ENCODE measurements at regions not wholly inside any gene's neighbourhood (a gene's known extent, or its start where the extent isn't known, plus 50 kb on each side); places are given as distances from the start of the nearest gene placed in this dataset.

GRCh38 chr2:13611939-13612338 is 895.2 kb downstream of the TRIB2 start:
- Mint-ChIP-seq H3K9me3 (peaks cover 6% of the 10 kb centered on the region), H3K27ac (peak overlapping the region; percentile 36), H3K4me3 (no peak overlapping the region), H3K27me3 (ENCODE audit: insufficient read depth, low read depth) (no peaks in the 10 kb centered on the region), H3K4me1 (peaks cover 7% of the 10 kb centered on the region), H3K36me3 (no peaks in the 10 kb centered on the region)
- TF ChIP-seq EZH2 (IDR thresholded peaks at IDR 0.05) (no peak), EZH2phosphoT487 (IDR thresholded peaks at IDR 0.05) (no peak)
- TF ChIP-seq, protein P1, sequence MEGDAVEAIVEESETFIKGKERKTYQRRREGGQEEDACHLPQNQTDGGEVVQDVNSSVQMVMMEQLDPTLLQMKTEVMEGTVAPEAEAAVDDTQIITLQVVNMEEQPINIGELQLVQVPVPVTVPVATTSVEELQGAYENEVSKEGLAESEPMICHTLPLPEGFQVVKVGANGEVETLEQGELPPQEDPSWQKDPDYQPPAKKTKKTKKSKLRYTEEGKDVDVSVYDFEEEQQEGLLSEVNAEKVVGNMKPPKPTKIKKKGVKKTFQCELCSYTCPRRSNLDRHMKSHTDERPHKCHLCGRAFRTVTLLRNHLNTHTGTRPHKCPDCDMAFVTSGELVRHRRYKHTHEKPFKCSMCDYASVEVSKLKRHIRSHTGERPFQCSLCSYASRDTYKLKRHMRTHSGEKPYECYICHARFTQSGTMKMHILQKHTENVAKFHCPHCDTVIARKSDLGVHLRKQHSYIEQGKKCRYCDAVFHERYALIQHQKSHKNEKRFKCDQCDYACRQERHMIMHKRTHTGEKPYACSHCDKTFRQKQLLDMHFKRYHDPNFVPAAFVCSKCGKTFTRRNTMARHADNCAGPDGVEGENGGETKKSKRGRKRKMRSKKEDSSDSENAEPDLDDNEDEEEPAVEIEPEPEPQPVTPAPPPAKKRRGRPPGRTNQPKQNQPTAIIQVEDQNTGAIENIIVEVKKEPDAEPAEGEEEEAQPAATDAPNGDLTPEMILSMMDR (IDR thresholded peaks at IDR 0.05) = no peak
- no peaks in the 10 kb centered on the region for H3K36me3 ChIP-seq
- H2AFZ ChIP-seq (replicated peaks) = no peak overlapping the region
- H3K4me3 ChIP-seq = no peak overlapping the region
- no peaks in the 10 kb centered on the region for H3K79me2 ChIP-seq (ENCODE audit: low read depth)
- H3K9me3 ChIP-seq (ENCODE audit: low read depth) = peaks cover 10% of the 10 kb centered on the region
- H3K27ac ChIP-seq = no peak overlapping the region
- no peaks in the 10 kb centered on the region for H3K27me3 ChIP-seq
- H4K20me1 ChIP-seq (ENCODE audit: low read depth) = no peaks in the 10 kb centered on the region
- no peaks in the 10 kb centered on the region for H3F3A ChIP-seq (ENCODE audit: low read depth)
- H3K9ac ChIP-seq = no peak overlapping the region
- H3K4me1 ChIP-seq = no peaks in the 10 kb centered on the region
- no peak overlapping the region for H3K4me2 ChIP-seq
- no peak for DNase-seq (ENCODE audit: low spot score)

GRCh38 chr2:13616059-13616458 is 899.3 kb downstream of the TRIB2 start:
- no peaks in the 10 kb centered on the region for H3F3A ChIP-seq (ENCODE audit: low read depth)
- no peaks in the 10 kb centered on the region for H3K36me3 ChIP-seq
- peaks cover 3% of the 10 kb centered on the region for H3K36me3 Mint-ChIP-seq
- peaks cover 6% of the 10 kb centered on the region for H3K9me3 Mint-ChIP-seq
- H4K20me1 ChIP-seq (ENCODE audit: low read depth) = no peaks in the 10 kb centered on the region
- no peak overlapping the region for H3K9ac ChIP-seq
- H2AFZ ChIP-seq (replicated peaks) = no peak overlapping the region
- H3K79me2 ChIP-seq (ENCODE audit: low read depth) = no peaks in the 10 kb centered on the region
- H3K4me2 ChIP-seq = no peak overlapping the region
- no peaks in the 10 kb centered on the region for H3K27me3 Mint-ChIP-seq (ENCODE audit: insufficient read depth, low read depth)
- no peak overlapping the region for H3K27ac ChIP-seq
- H3K27me3 ChIP-seq = no peaks in the 10 kb centered on the region
- no peak overlapping the region for H3K4me3 Mint-ChIP-seq
- H3K4me1 Mint-ChIP-seq = peaks cover 7% of the 10 kb centered on the region
- no peak for DNase-seq (ENCODE audit: low spot score)
- H3K4me1 ChIP-seq = no peaks in the 10 kb centered on the region
- no peak overlapping the region for H3K27ac Mint-ChIP-seq
- peaks cover 10% of the 10 kb centered on the region for H3K9me3 ChIP-seq (ENCODE audit: low read depth)
- no peak overlapping the region for H3K4me3 ChIP-seq
- TF ChIP-seq EZH2 (IDR thresholded peaks at IDR 0.05) (no peak), EZH2phosphoT487 (IDR thresholded peaks at IDR 0.05) (no peak)
- TF ChIP-seq, protein P1 (IDR thresholded peaks at IDR 0.05) = no peak

DNA sequence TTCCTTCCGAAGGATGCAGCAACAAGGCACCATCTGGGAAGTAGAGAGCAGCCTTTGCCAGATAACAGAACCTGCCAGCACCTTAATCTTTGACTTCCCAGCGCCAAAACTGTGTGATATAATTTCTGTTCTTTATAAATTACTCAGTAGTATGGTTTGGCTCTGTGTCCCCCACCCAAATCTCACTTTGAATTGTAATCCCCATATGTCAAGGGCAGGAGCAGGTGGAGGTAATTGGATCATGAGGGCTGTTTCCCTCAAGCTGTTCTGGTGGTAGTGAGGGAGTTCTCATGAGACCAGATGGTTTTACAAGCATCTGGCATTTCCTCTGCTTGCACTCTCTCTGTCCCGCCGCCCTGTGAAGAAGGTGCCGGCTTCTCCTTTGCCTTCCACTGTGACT is 899.9 kb downstream of the TRIB2 start:
- Histone ChIP-seq H3K79me2 (ENCODE audit: low read depth) (no peaks in the 10 kb centered on the region), H4K20me1 (ENCODE audit: low read depth) (no peaks in the 10 kb centered on the region), H3K4me1 (no peaks in the 10 kb centered on the region), H3K9ac (no peak overlapping the region), H3K4me3 (no peak overlapping the region), H3K27ac (no peak overlapping the region), H3K4me2 (no peak overlapping the region), H3F3A (ENCODE audit: low read depth) (no peaks in the 10 kb centered on the region), H3K36me3 (no peaks in the 10 kb centered on the region), H3K27me3 (no peaks in the 10 kb centered on the region), H2AFZ (replicated peaks) (no peak overlapping the region), H3K9me3 (ENCODE audit: low read depth) (peaks cover 8% of the 10 kb centered on the region)
- no peak overlapping the region for H3K4me3 Mint-ChIP-seq
- peaks cover 6% of the 10 kb centered on the region for H3K9me3 Mint-ChIP-seq
- H3K4me1 Mint-ChIP-seq = peaks cover 7% of the 10 kb centered on the region
- H3K27me3 Mint-ChIP-seq (ENCODE audit: insufficient read depth, low read depth) = no peaks in the 10 kb centered on the region
- DNase-seq (ENCODE audit: low spot score) = no peak
- TF ChIP-seq EZH2 (IDR thresholded peaks at IDR 0.05) (no peak), EZH2phosphoT487 (IDR thresholded peaks at IDR 0.05) (no peak)
- TF ChIP-seq, protein P1 (IDR thresholded peaks at IDR 0.05) = no peak
- no peak overlapping the region for H3K27ac Mint-ChIP-seq
- peaks cover 3% of the 10 kb centered on the region for H3K36me3 Mint-ChIP-seq
